H1 (cell line): ENCODE measurements at regions not wholly inside any gene's neighbourhood (a gene's known extent, or its start where the extent isn't known, plus 50 kb on each side); places are given as distances from the start of the nearest gene placed in this dataset.
A peak's percentile ranks its signal among the peaks of the same experiment; 100 is the strongest.

Experiments
- CTCF ChIA-PET: fragments of 300-600 bp; sonication (Branson Sonifier 250); formaldehyde crosslinking; loops from one replicate; lab custom pipeline; 2021; ENCODE audit not compliant: partially characterized antibody; lab: Charles Lee
- POLR2A ChIA-PET: fragments of 300-600 bp; sonication (Branson Sonifier 250); formaldehyde crosslinking; loops from one replicate; lab custom pipeline; 2021; ENCODE audit warnings: inconsistent platforms; ENCODE audit not compliant: partially characterized antibody; lab: Charles Lee
- DNase-seq, 2 experiments: peaks; one replicate each; pipeline versions ENCODE4 v3.0.0 to v3.0.0-alpha.2; 2010 to 2022; ENCODE audit warnings: low spot score in 2 of 2, low read depth in 1 of 2, mixed read lengths in 1 of 2
- FAIRE-seq: peaks from 2 replicates; lab custom pipeline; 2011; peaks lifted over from hg19 to GRCh38; lab: Jason Lieb, UNC
- H2AFZ ChIP-seq: 2 replicates; pipeline ENCODE4 v1.8.1; 2012; ENCODE audit warnings: low read length, inconsistent platforms
- H2AK5ac ChIP-seq: 2 replicates; pipeline ENCODE4 v1.6.1; 2013; ENCODE audit warnings: low read depth, low read length
- H2BK120ac ChIP-seq: replicated peaks from 2 replicates; pipeline ENCODE3; 2013; ENCODE audit warnings: low read depth, low read length, inconsistent platforms
- H2BK12ac ChIP-seq: 2 replicates; pipeline ENCODE4 v1.6.1; 2013; ENCODE audit warnings: low read depth, low read length
- H2BK15ac ChIP-seq: 2 replicates; pipeline ENCODE4 v1.6.1; 2013; ENCODE audit warnings: low read length
- H2BK20ac ChIP-seq: 2 replicates; pipeline ENCODE4 v1.6.1; 2013; ENCODE audit warnings: low read length
- H2BK5ac ChIP-seq: 2 replicates; pipeline ENCODE4 v1.6.1; 2013; ENCODE audit warnings: low read depth, low read length
- H3K14ac ChIP-seq: 2 replicates; pipeline ENCODE4 v1.6.1; 2013; ENCODE audit warnings: inconsistent platforms; ENCODE audit not compliant: insufficient read length
- H3K18ac ChIP-seq: 2 replicates; pipeline ENCODE4 v1.6.1; 2013; ENCODE audit warnings: low read length; ENCODE audit errors: extremely low read depth
- H3K23ac ChIP-seq: 2 replicates; pipeline ENCODE4 v1.6.1; 2013; ENCODE audit warnings: inconsistent platforms; ENCODE audit not compliant: insufficient read length
- H3K23me2 ChIP-seq: 2 replicates; pipeline ENCODE4 v1.6.1; 2013; ENCODE audit warnings: low read depth, low read length
- H3K27ac ChIP-seq: 2 replicates; pipeline ENCODE4 v1.6.1; 2011; ENCODE audit warnings: low read depth, low read length, inconsistent platforms
- H3K27me3 ChIP-seq, 4 experiments: replicated peaks in 1 of 4; 1 replicate in 1 of 4; 2 replicates in 3 of 4; pipeline versions ENCODE4 v1.6.1 to v1.8.1; 2011 to 2013; ENCODE audit warnings: low read length in 3 of 4, mild to moderate bottlenecking in 3 of 4, inconsistent platforms in 2 of 4, mixed read lengths in 2 of 4, moderate library complexity in 1 of 4; ENCODE audit not compliant: control insufficient read depth in 3 of 4, insufficient read depth in 3 of 4; ENCODE audit errors: extremely low read depth in 1 of 4
- H3K36me3 ChIP-seq, 4 experiments: 2 replicates each; pipeline versions ENCODE4 v1.6.1 to v1.8.1; 2011 to 2013; ENCODE audit warnings: mild to moderate bottlenecking in 4 of 4, low read length in 3 of 4, moderate library complexity in 2 of 4, control low read depth in 1 of 4, inconsistent platforms in 1 of 4; ENCODE audit not compliant: insufficient read depth in 4 of 4, control insufficient read depth in 2 of 4
- H3K4ac ChIP-seq: replicated peaks from 2 replicates; pipeline ENCODE3; 2013; ENCODE audit warnings: low read length, low read depth, mixed read lengths, inconsistent platforms; ENCODE audit not compliant: insufficient read length
- H3K4me1 ChIP-seq, 4 experiments: replicated peaks in 1 of 4; 1 replicate in 1 of 4; 2 replicates in 3 of 4; pipeline versions ENCODE4 v1.6.1 to v1.8.1; 2011 to 2013; ENCODE audit warnings: low read length in 3 of 4, inconsistent platforms in 2 of 4, mixed read lengths in 1 of 4; ENCODE audit not compliant: insufficient read depth in 4 of 4, control insufficient read depth in 3 of 4
- H3K4me2 ChIP-seq, 2 experiments: 2 replicates each; pipeline versions ENCODE4 v1.6.1 to v1.8.1; 2011 to 2013; ENCODE audit warnings: low read depth in 2 of 2, low read length in 2 of 2, control low read depth in 1 of 2, inconsistent platforms in 1 of 2, mild to moderate bottlenecking in 1 of 2; ENCODE audit not compliant: insufficient read depth in 1 of 2
- H3K4me3 ChIP-seq, 4 experiments: fragments of 200-600, 300-600 bp in 1 of 4; sonication (generic), shearing (Covaris generic), sonication (Bioruptor Twin) in 1 of 4; 2 replicates each; pipeline versions ENCODE4 v1.5.1 to v1.8.1; 2011 to 2016; ENCODE audit warnings: low read length in 4 of 4, low read depth in 3 of 4, control low read depth in 2 of 4, inconsistent platforms in 2 of 4, mild to moderate bottlenecking in 2 of 4, mixed read lengths in 1 of 4, moderate library complexity in 1 of 4; ENCODE audit not compliant: insufficient read depth in 2 of 4; ENCODE audit errors: extremely low read depth in 1 of 4
- H3K56ac ChIP-seq: replicated peaks from 2 replicates; pipeline ENCODE3; 2013; ENCODE audit warnings: low read depth, mild to moderate bottlenecking, mixed read lengths, low read length, inconsistent platforms; ENCODE audit not compliant: insufficient read length
- H3K79me1 ChIP-seq: 2 replicates; pipeline ENCODE4 v1.6.1; 2013; ENCODE audit warnings: low read depth, low read length, control low read depth
- H3K79me2 ChIP-seq, 2 experiments: 2 replicates each; pipeline versions ENCODE4 v1.6.1 to v1.8.1; 2012 to 2013; ENCODE audit warnings: low read length in 2 of 2, mild to moderate bottlenecking in 2 of 2, inconsistent platforms in 1 of 2; ENCODE audit not compliant: insufficient read depth in 2 of 2, control insufficient read depth in 1 of 2
- H3K9ac ChIP-seq, 4 experiments: replicated peaks in 1 of 4; 1 replicate in 1 of 4; 2 replicates in 3 of 4; pipeline versions ENCODE4 v1.6.1 to v1.8.1; 2011 to 2013; ENCODE audit warnings: low read depth in 3 of 4, low read length in 3 of 4, control low read depth in 2 of 4, mild to moderate bottlenecking in 2 of 4, moderate library complexity in 2 of 4, inconsistent platforms in 1 of 4; ENCODE audit errors: extremely low read depth in 1 of 4
- H3K9me3 ChIP-seq, 2 experiments: 2 replicates each; pipeline versions ENCODE4 v1.6.1 to v1.8.1; 2012 to 2013; ENCODE audit warnings: mild to moderate bottlenecking in 2 of 2, moderate library complexity in 2 of 2, control low read depth in 1 of 2, inconsistent platforms in 1 of 2, low read depth in 1 of 2, low read length in 1 of 2, mixed read lengths in 1 of 2; ENCODE audit not compliant: insufficient read depth in 2 of 2
- H4K20me1 ChIP-seq, 2 experiments: replicated peaks in 1 of 2; 2 replicates each; pipeline versions ENCODE3 to v1.8.1; 2011 to 2013; ENCODE audit warnings: inconsistent platforms in 2 of 2, low read length in 2 of 2, mild to moderate bottlenecking in 1 of 2; ENCODE audit not compliant: insufficient read depth in 2 of 2, control insufficient read depth in 1 of 2
- H4K5ac ChIP-seq: 2 replicates; pipeline ENCODE4 v1.6.1; 2013; ENCODE audit warnings: low read length, low read depth, mixed read lengths, inconsistent platforms; ENCODE audit not compliant: insufficient read length
- H4K8ac ChIP-seq: 2 replicates; pipeline ENCODE4 v1.8.0; 2013; ENCODE audit warnings: mild to moderate bottlenecking, moderate library complexity, low read length, inconsistent platforms; ENCODE audit not compliant: insufficient read depth; ENCODE audit errors: extremely low read depth
- H4K91ac ChIP-seq: replicated peaks from 2 replicates; pipeline ENCODE3; 2013; ENCODE audit warnings: low read length, mixed read lengths, inconsistent platforms; ENCODE audit not compliant: insufficient read length
- BACH1 ChIP-seq: IDR thresholded peaks from 2 replicates; pipeline ENCODE4 v1.6.1; 2012; ENCODE audit warnings: low read length, improper control_type of control experiment
- POLR2AphosphoS5 ChIP-seq: IDR thresholded peaks from 2 replicates; pipeline ENCODE4 v1.6.1; 2011; ENCODE audit warnings: low read depth, low read length
- TAF7 ChIP-seq: optimal IDR thresholded peaks from 2 replicates; pipeline ENCODE3; 2011; ENCODE audit warnings: low read depth, mild to moderate bottlenecking, inconsistent platforms, low read length, moderate library complexity, borderline replicate concordance
- WGBS, 2 experiments: shearing (Covaris generic) in 1 of 2; methylation state at CpG; one replicate each; pipeline versions ENCODE4 v1.1.6 to v1.1.7; 2013 to 2015; ENCODE audit warnings: low lambda C conversion rate in 2 of 2, mixed read lengths in 2 of 2, inconsistent platforms in 1 of 2, low coverage in 1 of 2, missing lambda C conversion rate in 1 of 2; ENCODE audit not compliant: insufficient replicate concordance in 2 of 2, insufficient coverage in 1 of 2, insufficient read length in 1 of 2; ENCODE audit errors: extremely low coverage in 1 of 2, missing lambda C conversion rate in 1 of 2; 5-methylcytosine and 5-hydroxymethylcytosine counted together

- no peak overlapping the region for H2AK5ac ChIP-seq
Observed at GRCh38 chr6:106788761-106789160, 159.4 kb downstream of the QRSL1 start.

More at GRCh38 chr6:106788761-106789160, 159.4 kb downstream of the QRSL1 start:
- H3K79me1 ChIP-seq: no peaks in the 10 kb centered on the region
- no peak overlapping the region for H2BK5ac ChIP-seq
- no peak overlapping the region for H3K4me2 ChIP-seq
- no peak for DNase-seq
- no peak overlapping the region for H2BK120ac ChIP-seq
- no peak overlapping the region for H4K8ac ChIP-seq
- no peak overlapping the region for H3K27ac ChIP-seq
- ChIA-PET POLR2A (no interaction called here), CTCF (interaction anchor here (0.5 to 1.6 kb wide), 4 partner anchors 15 to 209 kb away, joined by 3 to 4 read pairs (median 3); no protein-coding TSS in a partner anchor)
- H3K27me3 ChIP-seq: no peaks in the 10 kb centered on the region
- no peaks in the 10 kb centered on the region; the same call in 1 of the 2 replicates for H3K23me2 ChIP-seq
- H4K5ac ChIP-seq: no peak overlapping the region
- H3K14ac ChIP-seq: no peak overlapping the region
- H2BK12ac ChIP-seq: no peak overlapping the region
- H3K79me2 ChIP-seq: no peaks in the 10 kb centered on the region
- no peak overlapping the region for H2BK20ac ChIP-seq
- no peak overlapping the region for H2BK15ac ChIP-seq
- H3K9ac ChIP-seq: no peak overlapping the region
- H3K9me3 ChIP-seq: no peaks in the 10 kb centered on the region
- 88% methylated on average over 2 of the region's 2 CpGs; no CpG with 5 or more reads in 1 of the 2 experiments for WGBS, 2 experiments
- H4K91ac ChIP-seq: peak overlapping the region; percentile 45
- TF ChIP-seq BACH1 (no peak), TAF7 (no peak), POLR2AphosphoS5 (no peak)
- H2AFZ ChIP-seq: no peak overlapping the region
- no peak overlapping the region for H3K18ac ChIP-seq
- no peak overlapping the region for H3K4me3 ChIP-seq
- H3K23ac ChIP-seq: no peak overlapping the region
- no peaks in the 10 kb centered on the region for H3K36me3 ChIP-seq
- no peak overlapping the region for H3K4ac ChIP-seq
- FAIRE-seq: no peak
- H4K20me1 ChIP-seq: no peaks in the 10 kb centered on the region
- no peaks in the 10 kb centered on the region for H3K4me1 ChIP-seq
- H3K56ac ChIP-seq: no peak overlapping the region
